Right forelimb (tissue), 1 donor: ENCODE measurements at regions not wholly inside any gene's neighbourhood (a gene's known extent, or its start where the extent isn't known, plus 50 kb on each side); places are given as distances from the start of the nearest gene placed in this dataset.

Experiments
- DNase-seq: peaks from one replicate; pipeline ENCODE4 v3.0.0-alpha.2; 2018

DNA sequence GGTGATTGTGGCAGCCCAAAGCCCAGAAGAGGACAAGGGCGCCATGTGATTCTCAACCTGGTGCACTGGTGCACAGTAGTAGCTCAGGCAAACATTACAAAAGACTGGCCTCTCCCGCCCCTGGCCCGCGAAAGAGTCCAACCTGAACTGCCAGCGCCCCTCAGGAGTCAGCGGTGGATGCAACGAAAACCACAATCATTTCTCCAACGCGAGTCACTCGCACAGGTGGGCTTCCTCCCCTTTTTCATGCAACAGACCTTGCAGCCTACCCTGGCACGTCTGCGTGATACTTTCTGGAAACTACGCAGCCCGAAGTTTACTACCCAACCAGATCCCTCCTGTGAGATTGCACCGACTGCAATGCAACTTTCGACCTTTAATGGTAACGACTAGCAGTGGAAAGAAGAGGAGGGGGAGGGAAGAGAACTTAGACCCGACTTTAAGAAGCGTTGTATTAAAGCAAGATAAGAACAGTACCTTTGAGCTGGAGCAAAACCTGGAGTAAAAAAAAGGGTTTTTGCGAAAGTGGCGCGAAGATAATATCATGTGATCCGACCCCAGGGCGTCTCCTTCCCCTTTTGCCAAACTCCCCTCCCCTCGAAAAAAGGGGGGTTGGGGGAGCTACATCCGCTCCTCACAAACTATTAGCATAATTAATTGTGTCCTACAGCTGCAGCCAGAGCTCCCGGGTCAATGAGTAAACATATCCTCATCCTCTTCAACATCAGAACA, 63.3 kb upstream of the CCDC160 start:
- DNase-seq: no peak

DNA sequence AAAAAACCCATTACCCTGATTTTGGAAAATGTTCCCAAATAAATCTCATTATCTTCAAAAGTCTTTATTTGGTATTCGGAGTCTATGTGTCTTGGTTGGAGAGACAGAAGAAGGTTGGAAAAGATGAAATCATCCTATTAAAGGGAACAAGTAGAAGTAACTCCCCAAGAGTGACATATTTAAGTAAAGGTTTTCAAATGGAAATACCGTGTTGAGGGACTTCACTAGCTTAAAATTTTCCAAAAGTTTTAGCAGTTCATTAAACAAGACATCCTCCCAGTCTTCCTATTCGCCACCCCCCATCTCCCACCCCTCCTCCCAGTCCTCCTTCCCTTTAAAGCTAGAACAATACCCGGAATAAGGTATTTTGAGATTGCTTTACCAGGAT, 62.7 kb upstream of the CCDC160 start:
- DNase-seq: no peak

DNA sequence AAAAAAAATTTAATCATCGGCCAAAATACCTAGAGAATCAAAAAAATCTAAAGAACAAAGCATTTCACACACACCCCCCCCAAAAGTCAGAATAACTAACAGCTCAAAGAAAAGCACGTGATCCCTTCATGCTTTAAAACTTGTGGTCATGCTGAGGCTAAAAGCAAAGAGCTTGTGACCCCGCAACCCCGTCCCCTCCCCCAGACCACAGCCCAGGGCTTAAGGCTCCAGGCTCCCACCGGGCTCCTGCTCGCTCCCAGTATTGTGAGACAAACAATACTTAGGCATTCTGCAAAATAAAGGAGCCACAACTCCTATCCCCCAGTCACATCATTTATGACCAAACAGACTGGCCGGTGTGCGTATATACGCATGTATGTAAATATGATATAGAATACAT, 62.1 kb upstream of the CCDC160 start:
- no peak for DNase-seq

DNA sequence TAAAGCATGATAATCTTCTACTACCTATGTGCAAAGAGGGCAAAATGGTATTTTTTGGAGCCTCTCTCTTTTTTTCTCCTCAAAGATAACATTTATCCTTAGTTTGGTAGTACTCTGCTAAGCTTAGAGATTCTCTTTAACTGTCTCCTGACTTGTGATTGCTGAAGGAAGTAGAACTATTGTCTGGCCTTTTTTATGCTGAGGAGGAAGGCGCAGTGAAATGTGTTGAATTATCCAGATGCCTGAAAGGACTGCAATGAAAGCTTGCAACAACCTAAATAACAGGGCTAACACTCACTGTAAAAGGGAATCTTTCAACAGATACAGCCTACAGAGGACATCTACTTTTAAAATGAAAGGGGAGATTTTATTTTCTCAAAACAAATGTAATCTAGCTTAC, 59.5 kb upstream of the CCDC160 start:
- DNase-seq: no peak

DNA sequence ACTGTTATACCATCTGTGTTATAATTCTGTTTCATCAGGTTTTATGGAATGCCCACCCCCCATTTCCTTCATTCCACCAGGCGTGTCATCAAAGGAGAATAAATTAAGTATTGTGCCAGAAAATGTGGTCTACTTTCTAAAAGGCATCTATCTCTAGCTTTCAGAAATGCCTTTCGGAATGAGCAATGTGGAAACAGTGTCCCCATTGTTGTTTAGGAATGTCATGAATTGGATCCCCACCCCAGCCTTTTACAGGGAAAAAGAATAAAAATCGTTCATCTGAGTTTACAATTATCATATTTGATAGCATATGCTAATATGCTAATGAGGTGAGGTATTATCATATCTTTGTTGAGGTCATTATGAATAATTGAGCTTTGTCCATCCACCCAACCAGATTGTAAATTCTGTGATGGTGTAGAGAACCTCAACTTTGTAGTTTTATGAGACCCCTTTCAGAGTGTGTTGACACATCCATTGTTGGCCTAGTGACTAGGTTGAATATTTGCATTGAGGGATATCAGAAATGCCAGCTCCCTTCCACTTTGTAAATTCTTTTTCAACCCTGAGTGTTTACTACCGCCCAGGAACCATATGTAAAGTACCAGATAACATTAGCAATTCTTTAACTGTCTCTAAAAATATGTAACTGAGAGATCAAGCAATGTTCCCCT, 56.2 kb upstream of the CCDC160 start:
- no peak for DNase-seq

DNA sequence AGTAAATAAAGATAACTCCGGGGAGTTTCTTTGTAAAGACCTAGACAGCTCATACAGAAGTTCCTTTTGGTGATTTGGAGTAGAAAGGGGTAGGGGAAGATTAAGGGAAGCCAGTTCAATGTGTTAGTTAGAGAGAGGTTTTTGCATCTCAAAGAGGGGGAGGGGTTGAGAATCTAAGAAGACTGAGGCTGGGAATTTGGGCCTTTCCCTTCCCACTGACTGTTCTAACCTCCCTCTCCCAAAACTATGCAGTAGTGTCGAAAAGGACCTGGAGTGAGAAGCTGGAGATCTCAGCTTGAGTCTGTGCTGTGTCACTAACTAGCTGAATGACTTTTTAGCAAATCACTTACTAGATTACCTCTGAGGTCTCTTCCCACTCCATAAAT, 55.7 kb upstream of the CCDC160 start:
- no peak for DNase-seq

DNA sequence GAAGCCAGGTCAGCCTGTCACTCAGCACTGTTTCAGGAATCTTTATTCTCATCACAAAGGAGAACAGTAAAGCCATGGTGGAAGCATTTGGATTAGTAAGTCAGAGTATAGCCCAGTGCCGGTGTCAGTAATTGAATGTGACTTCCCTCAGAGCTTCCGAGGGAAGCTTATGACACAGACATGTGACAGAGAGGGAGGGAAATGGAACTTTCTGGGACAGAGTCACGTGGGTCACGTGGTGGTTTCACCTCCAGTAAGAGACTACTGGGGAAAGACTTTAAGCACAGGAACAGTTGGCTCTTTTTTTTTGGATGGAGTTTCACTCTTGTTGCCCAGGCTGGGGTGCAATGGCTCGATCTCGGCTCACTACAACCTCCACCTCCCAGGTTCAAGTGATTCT, 53.3 kb upstream of the CCDC160 start:
- DNase-seq: no peak

DNA sequence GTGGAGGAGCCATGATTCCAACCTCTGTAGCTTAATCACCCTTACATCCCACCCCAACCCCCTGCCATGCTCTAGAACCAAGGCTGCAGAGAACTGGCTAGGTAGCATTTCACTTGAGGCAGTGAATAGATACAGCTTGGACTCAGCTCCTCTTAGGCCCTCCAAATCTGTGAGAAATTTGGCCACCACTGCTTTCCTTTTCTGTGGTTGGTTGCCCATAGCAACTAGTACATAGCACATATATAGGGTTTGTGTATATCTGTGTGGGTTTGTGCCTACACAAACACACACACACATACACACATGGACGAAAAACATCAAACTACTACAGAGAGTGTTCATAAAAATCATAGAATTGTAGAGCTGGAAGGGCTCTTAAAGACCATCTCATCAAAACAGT, 52.0 kb upstream of the CCDC160 start:
- DNase-seq: no peak

DNA sequence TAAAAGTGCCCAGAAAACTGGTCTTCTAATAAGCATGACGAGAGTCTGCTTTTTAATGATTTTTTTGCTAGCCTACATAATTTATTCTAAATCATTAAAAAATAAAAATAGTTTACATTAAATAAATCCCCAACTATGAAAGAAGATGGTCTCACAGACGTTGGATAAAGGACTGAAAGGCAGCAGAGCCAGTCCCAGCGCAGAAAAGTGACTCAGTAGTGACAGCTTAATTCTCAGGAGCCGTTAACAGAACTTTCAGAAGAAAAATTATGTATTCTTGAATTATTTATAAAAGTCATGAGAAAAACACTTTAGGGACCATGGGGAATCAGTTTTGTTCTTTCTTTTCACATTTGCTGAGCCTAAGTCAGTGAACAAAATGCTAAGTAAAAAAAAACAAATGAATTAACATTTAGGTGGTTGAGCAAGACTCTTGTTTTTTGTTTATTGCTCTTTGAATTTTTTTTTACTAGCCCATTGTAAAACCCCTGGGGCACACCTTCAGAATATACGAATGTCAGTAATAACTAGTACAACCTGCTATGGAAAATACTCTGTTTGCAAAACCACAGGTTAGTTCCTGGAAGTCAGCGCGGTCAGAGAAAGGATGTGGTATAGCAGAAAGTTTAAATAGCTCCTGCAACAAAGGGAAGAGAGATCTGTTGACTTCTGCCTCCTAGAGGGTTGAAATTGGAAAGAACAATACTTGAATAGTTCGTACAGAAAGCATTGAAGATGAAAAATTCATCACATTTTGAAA, 50.4 kb upstream of the CCDC160 start:
- DNase-seq: no peak
